ENCODE measurements at regions not wholly inside any gene's neighbourhood (a gene's known extent, or its start where the extent isn't known, plus 50 kb on each side); places are given as distances from the start of the nearest gene placed in this dataset.

GRCh38 chr15:97196048-97197014 is 764.2 kb upstream of the ARRDC4 start:
- no peak overlapping the region for H3K9ac ChIP-seq
- TF ChIP-seq EZH2phosphoT487 (IDR thresholded peaks at IDR 0.05; ENCODE audit: insufficient read depth, low read depth) (no peak), EZH2 (IDR thresholded peaks at IDR 0.05; ENCODE audit: insufficient read depth, poor library complexity, severe bottlenecking) (no peak)
- DNase-seq: no peak

GRCh38 chr15:97199393-97200051 is 761.0 kb upstream of the ARRDC4 start:
- in situ Hi-C loops (cut with MboI): no loop called here
- no peak overlapping the region for H3K4me3 ChIP-seq
- 28 to 29% methylated on average over 3 of the region's 3 CpGs for WGBS, 2 experiments (ENCODE audit: low coverage in 1 of 2, low lambda C conversion rate in 2 of 2, missing lambda C conversion rate in 2 of 2)
- H3K36me3 ChIP-seq (ENCODE audit: low read depth): no peaks in the 10 kb centered on the region
- H3K9me2 ChIP-seq (ENCODE audit: insufficient read depth): no peaks in the 10 kb centered on the region
- H3K79me2 ChIP-seq (ENCODE audit: insufficient read depth): no peaks in the 10 kb centered on the region
- H3K27ac ChIP-seq: no peak overlapping the region
- no peaks in the 10 kb centered on the region for H4K20me1 ChIP-seq (ENCODE audit: insufficient read depth)
- peaks cover 3% of the 10 kb centered on the region for H3K9me3 ChIP-seq (ENCODE audit: low read depth)
- no peaks in the 10 kb centered on the region for H3F3A ChIP-seq (ENCODE audit: insufficient read depth)
- H3K9ac ChIP-seq: no peak overlapping the region
- H3K4me2 ChIP-seq (ENCODE audit: unreplicated experiment): no peak overlapping the region
- no peaks in the 10 kb centered on the region for H3K4me1 ChIP-seq (ENCODE audit: insufficient read depth)
- no peak for DNase-seq
- no peak for TF ChIP-seq EZH2phosphoT487 (IDR thresholded peaks at IDR 0.05; ENCODE audit: insufficient read depth, low read depth)
- no peak for TF ChIP-seq EZH2 (IDR thresholded peaks at IDR 0.05; ENCODE audit: insufficient read depth, poor library complexity, severe bottlenecking)
- H3K27me3 ChIP-seq (replicated peaks; ENCODE audit: insufficient read depth): no peaks in the 10 kb centered on the region
- H2AFZ ChIP-seq: no peak overlapping the region

More at GRCh38 chr15:97196048-97197014, 764.2 kb upstream of the ARRDC4 start:
- H3K36me3 ChIP-seq (ENCODE audit: low read depth): no peaks in the 10 kb centered on the region
- H3K9me2 ChIP-seq (ENCODE audit: insufficient read depth): no peaks in the 10 kb centered on the region
- H3K27ac ChIP-seq: no peak overlapping the region
- peaks cover 5% of the 10 kb centered on the region for H3K9me3 ChIP-seq (ENCODE audit: low read depth)
- WGBS, 2 experiments (ENCODE audit: low coverage in 1 of 2, low lambda C conversion rate in 2 of 2, missing lambda C conversion rate in 2 of 2): 21 to 24% methylated on average over 16 of the region's 16 CpGs
- no peaks in the 10 kb centered on the region for H3K27me3 ChIP-seq (replicated peaks; ENCODE audit: insufficient read depth)
- H3F3A ChIP-seq (ENCODE audit: insufficient read depth): no peaks in the 10 kb centered on the region
- no peak overlapping the region for H2AFZ ChIP-seq
- in situ Hi-C loops (cut with MboI): no loop called here
- H3K4me1 ChIP-seq (ENCODE audit: insufficient read depth): no peaks in the 10 kb centered on the region
- no peak overlapping the region for H3K4me2 ChIP-seq (ENCODE audit: unreplicated experiment)
- no peaks in the 10 kb centered on the region for H4K20me1 ChIP-seq (ENCODE audit: insufficient read depth)
- H3K4me3 ChIP-seq: no peak overlapping the region
- no peaks in the 10 kb centered on the region for H3K79me2 ChIP-seq (ENCODE audit: insufficient read depth)

GRCh38 chr15:97200161-97200560 is 760.3 kb upstream of the ARRDC4 start:
- H3K9me2 ChIP-seq (ENCODE audit: insufficient read depth): no peaks in the 10 kb centered on the region
- WGBS, 2 experiments (ENCODE audit: low coverage in 1 of 2, low lambda C conversion rate in 2 of 2, missing lambda C conversion rate in 2 of 2): 15 to 27% methylated on average over 2 of the region's 2 CpGs
- H3K9ac ChIP-seq: no peak overlapping the region
- H3K79me2 ChIP-seq (ENCODE audit: insufficient read depth): no peaks in the 10 kb centered on the region
- H3K4me2 ChIP-seq (ENCODE audit: unreplicated experiment): no peak overlapping the region
- no peak for DNase-seq
- no peaks in the 10 kb centered on the region for H3K27me3 ChIP-seq (replicated peaks; ENCODE audit: insufficient read depth)
- no peaks in the 10 kb centered on the region for H3F3A ChIP-seq (ENCODE audit: insufficient read depth)
- H4K20me1 ChIP-seq (ENCODE audit: insufficient read depth): no peaks in the 10 kb centered on the region
- H3K4me1 ChIP-seq (ENCODE audit: insufficient read depth): no peaks in the 10 kb centered on the region
- TF ChIP-seq EZH2 (IDR thresholded peaks at IDR 0.05; ENCODE audit: insufficient read depth, poor library complexity, severe bottlenecking) (no peak), EZH2phosphoT487 (IDR thresholded peaks at IDR 0.05; ENCODE audit: insufficient read depth, low read depth) (no peak)
- no peaks in the 10 kb centered on the region for H3K9me3 ChIP-seq (ENCODE audit: low read depth)
- H3K4me3 ChIP-seq: no peak overlapping the region
- H2AFZ ChIP-seq: no peak overlapping the region
- in situ Hi-C loops (cut with MboI): no loop called here
- H3K27ac ChIP-seq: no peak overlapping the region
- no peaks in the 10 kb centered on the region for H3K36me3 ChIP-seq (ENCODE audit: low read depth)

- no peaks in the 10 kb centered on the region for H3F3A ChIP-seq (ENCODE audit: insufficient read depth)
- H2AFZ ChIP-seq: no peak overlapping the region
- H3K9me2 ChIP-seq (ENCODE audit: insufficient read depth): no peaks in the 10 kb centered on the region
- no peak overlapping the region for H3K9ac ChIP-seq
- H3K36me3 ChIP-seq (ENCODE audit: low read depth): no peaks in the 10 kb centered on the region
- no peaks in the 10 kb centered on the region for H3K4me1 ChIP-seq (ENCODE audit: insufficient read depth)
- H3K27me3 ChIP-seq (replicated peaks; ENCODE audit: insufficient read depth): no peaks in the 10 kb centered on the region
- no peak overlapping the region for H3K4me3 ChIP-seq
- no peak for DNase-seq
- H4K20me1 ChIP-seq (ENCODE audit: insufficient read depth): no peaks in the 10 kb centered on the region
- no peak overlapping the region for H3K27ac ChIP-seq
- H3K4me2 ChIP-seq (ENCODE audit: unreplicated experiment): no peak overlapping the region
- H3K9me3 ChIP-seq (ENCODE audit: low read depth): no peaks in the 10 kb centered on the region
- TF ChIP-seq EZH2phosphoT487 (IDR thresholded peaks at IDR 0.05; ENCODE audit: insufficient read depth, low read depth) (no peak), EZH2 (IDR thresholded peaks at IDR 0.05; ENCODE audit: insufficient read depth, poor library complexity, severe bottlenecking) (no peak)
- no peaks in the 10 kb centered on the region for H3K79me2 ChIP-seq (ENCODE audit: insufficient read depth)
- in situ Hi-C loops (cut with MboI): no loop called here
Measured at GRCh38 chr15:97210277-97210676, 750.2 kb upstream of the ARRDC4 start.

Data from GM23248 (cell line).